Activated CD8-positive, alpha-beta T cell treated with anti-CD3 and anti-CD28 coated beads for 36 hours (primary cell): ENCODE measurements at regions not wholly inside any gene's neighbourhood (a gene's known extent, or its start where the extent isn't known, plus 50 kb on each side); places are given as distances from the start of the nearest gene placed in this dataset.
"Not testable (repeated sequence)": the region's sequence is repeated elsewhere in the genome, so short reads cannot be mapped to it uniquely, and the experiment has no call there.

Experiments used
- ATAC-seq: fragments of 200-7000 bp; cut with Tn5 transposase; one replicate; pipeline ENCODE4 v1.10.0; 2021; ENCODE audit warnings: mild to moderate bottlenecking, moderate library complexity
- CTCF ChIA-PET: fragments of 350-600 bp; sonication (Branson Sonifier 250); formaldehyde crosslinking; loops from one replicate; lab custom pipeline; 2021; ENCODE audit warnings: antibody characterized with exemption; lab: Charles Lee
- POLR2A ChIA-PET: fragments of 350-600 bp; sonication (Branson Sonifier 250); formaldehyde crosslinking; loops from one replicate; lab custom pipeline; 2021; ENCODE audit warnings: antibody characterized with exemption; lab: Charles Lee
- DNase-seq: peaks from one replicate; pipeline ENCODE4 v3.0.0-alpha.2; 2020
- H3K27ac Mint-ChIP-seq: one replicate; pipeline ENCODE4 v1.8.0; 2021; ENCODE audit warnings: mild to moderate bottlenecking, mixed read lengths
- H3K27me3 Mint-ChIP-seq: one replicate; pipeline ENCODE4 v1.8.0; 2021; ENCODE audit warnings: mixed read lengths
- H3K36me3 Mint-ChIP-seq: one replicate; pipeline ENCODE4 v1.8.0; 2021; ENCODE audit warnings: low read depth, mixed read lengths
- H3K4me1 Mint-ChIP-seq: one replicate; pipeline ENCODE4 v1.8.0; 2021; ENCODE audit warnings: low read depth, mixed read lengths
- H3K4me3 Mint-ChIP-seq: one replicate; pipeline ENCODE4 v1.8.0; 2021; ENCODE audit warnings: mild to moderate bottlenecking, moderate library complexity, mixed read lengths
- H3K9me3 Mint-ChIP-seq: one replicate; pipeline ENCODE4 v1.8.0; 2021; ENCODE audit warnings: mixed read lengths
- intact Hi-C: fragments of 100-400 bp; cut with micrococcal nuclease; formaldehyde crosslinking; loops from one replicate; pipeline ENCODE4 v1.10.0; 2022
- TF ChIP-seq, protein P1 (sequence below): fragments of 200-600 bp; IDR thresholded peaks from one replicate; pipeline ENCODE4 v1.8.0; 2022; ENCODE audit warnings: antibody characterized with exemption, mild to moderate bottlenecking

DNA sequence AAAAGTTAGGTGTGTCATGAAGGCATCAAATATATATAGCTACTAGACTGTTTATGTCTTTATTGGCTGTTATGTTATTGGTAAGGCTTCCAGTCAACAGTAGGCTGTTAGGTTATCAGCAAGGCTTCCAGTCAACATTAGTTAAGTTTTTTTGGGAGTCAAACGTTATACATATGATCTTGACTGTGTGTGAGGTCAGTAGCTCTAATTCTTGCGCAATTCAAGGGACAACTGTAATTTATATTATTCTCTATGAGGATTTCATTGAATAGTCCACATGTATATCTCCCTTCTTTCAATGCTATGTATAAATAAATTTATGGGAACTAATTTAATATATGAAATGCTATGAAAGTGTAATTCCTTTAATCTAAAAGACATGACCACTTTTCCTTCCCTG is 757.5 kb upstream of the TMEFF2 start:
- Mint-ChIP-seq H3K36me3 (no peaks in the 10 kb centered on the region), H3K27ac (no peak overlapping the region), H3K27me3 (no peaks in the 10 kb centered on the region), H3K9me3 (no peaks in the 10 kb centered on the region), H3K4me1 (no peaks in the 10 kb centered on the region), H3K4me3 (no peak overlapping the region)
- TF ChIP-seq, protein P1, sequence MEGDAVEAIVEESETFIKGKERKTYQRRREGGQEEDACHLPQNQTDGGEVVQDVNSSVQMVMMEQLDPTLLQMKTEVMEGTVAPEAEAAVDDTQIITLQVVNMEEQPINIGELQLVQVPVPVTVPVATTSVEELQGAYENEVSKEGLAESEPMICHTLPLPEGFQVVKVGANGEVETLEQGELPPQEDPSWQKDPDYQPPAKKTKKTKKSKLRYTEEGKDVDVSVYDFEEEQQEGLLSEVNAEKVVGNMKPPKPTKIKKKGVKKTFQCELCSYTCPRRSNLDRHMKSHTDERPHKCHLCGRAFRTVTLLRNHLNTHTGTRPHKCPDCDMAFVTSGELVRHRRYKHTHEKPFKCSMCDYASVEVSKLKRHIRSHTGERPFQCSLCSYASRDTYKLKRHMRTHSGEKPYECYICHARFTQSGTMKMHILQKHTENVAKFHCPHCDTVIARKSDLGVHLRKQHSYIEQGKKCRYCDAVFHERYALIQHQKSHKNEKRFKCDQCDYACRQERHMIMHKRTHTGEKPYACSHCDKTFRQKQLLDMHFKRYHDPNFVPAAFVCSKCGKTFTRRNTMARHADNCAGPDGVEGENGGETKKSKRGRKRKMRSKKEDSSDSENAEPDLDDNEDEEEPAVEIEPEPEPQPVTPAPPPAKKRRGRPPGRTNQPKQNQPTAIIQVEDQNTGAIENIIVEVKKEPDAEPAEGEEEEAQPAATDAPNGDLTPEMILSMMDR, result no peak
- CTCF ChIA-PET, result no interaction called here
- ATAC-seq (no peak), DNase-seq (no peak)
- POLR2A ChIA-PET, result no interaction called here
- intact Hi-C loops, result no loop called here

DNA sequence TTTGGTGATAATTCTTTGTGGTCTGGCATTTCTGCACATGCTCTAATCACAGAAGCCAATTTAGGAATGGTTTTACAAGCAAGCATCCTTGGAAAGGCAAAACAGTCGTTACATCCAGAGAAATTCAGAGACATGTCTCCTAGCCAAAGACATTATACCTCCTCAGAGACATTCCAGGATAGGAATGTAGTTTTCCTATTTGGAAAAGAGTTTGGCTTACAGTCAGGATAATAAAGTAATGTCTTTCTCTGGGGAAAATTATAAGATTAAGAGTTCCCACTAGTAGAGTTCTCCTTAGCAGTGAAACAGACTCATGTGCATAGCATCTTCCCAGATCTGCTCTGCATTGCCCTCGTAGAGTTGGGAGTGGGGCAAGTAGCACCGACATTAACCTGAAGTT is 753.6 kb upstream of the TMEFF2 start:
- no peak for DNase-seq
- ATAC-seq, result no peak
- Mint-ChIP-seq H3K27ac (no peak overlapping the region), H3K36me3 (no peaks in the 10 kb centered on the region), H3K4me3 (no peak overlapping the region), H3K27me3 (no peaks in the 10 kb centered on the region), H3K4me1 (no peaks in the 10 kb centered on the region), H3K9me3 (no peaks in the 10 kb centered on the region)
- POLR2A ChIA-PET, result no interaction called here
- CTCF ChIA-PET, result no interaction called here
- TF ChIP-seq, protein P1, result no peak
- intact Hi-C loops, result no loop called here

DNA sequence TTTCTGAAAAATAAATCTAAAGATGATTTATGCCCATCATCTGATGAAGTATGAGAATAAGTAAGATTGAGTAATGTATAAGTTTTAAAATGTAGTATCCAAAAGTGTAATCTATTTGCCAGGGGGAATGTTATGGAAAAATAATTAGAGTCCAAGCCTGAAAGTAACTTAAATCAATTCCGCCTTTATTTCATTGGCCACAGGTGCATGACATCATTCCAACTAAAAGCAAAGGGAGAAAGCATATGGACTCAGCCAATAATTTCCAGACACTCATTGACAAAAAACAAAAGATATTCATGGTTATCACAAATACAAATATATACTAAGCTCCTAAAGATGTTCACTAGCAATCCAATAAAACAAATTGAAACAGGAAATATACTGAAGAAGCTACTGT is 752.6 kb upstream of the TMEFF2 start:
- H3K9me3 Mint-ChIP-seq, result no peaks in the 10 kb centered on the region
- no peak for DNase-seq
- no peak overlapping the region for H3K4me3 Mint-ChIP-seq
- TF ChIP-seq, protein P1, result no peak
- no peaks in the 10 kb centered on the region for H3K36me3 Mint-ChIP-seq
- intact Hi-C loops, result no loop called here
- CTCF ChIA-PET, result interaction anchor here (0.6 kb wide), 1 partner anchor 455 kb away, joined by 3 read pairs; no protein-coding TSS in a partner anchor
- H3K4me1 Mint-ChIP-seq, result no peaks in the 10 kb centered on the region
- no peaks in the 10 kb centered on the region for H3K27me3 Mint-ChIP-seq
- ATAC-seq, result no peak
- POLR2A ChIA-PET, result no interaction called here
- H3K27ac Mint-ChIP-seq, result no peak overlapping the region

DNA sequence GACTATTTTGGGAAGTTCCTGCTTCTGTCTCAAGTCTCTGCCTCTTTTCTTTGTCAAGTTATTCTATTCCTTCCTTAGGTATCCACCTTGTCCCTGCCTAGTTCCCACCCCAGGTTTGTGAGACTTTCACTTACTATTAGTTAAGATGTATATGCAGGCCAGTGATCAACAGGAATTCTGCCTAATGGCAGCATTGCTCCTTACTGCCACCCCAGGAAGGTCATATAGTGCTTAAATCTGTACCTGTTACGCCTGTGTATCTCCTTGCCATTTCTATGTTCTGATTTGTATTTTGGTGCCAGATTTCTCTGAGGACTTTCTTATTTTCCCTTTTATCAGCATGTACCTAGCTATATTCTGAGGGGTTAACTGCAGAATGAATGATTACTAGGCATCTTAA is 746.0 kb upstream of the TMEFF2 start:
- POLR2A ChIA-PET, result no interaction called here
- Mint-ChIP-seq H3K27me3 (no peaks in the 10 kb centered on the region), H3K4me3 (no peak overlapping the region), H3K36me3 (no peaks in the 10 kb centered on the region), H3K9me3 (peaks cover 2% of the 10 kb centered on the region), H3K4me1 (no peaks in the 10 kb centered on the region), H3K27ac (no peak overlapping the region)
- ATAC-seq (no peak), DNase-seq (no peak)
- intact Hi-C loops, result no loop called here
- CTCF ChIA-PET, result no interaction called here
- TF ChIP-seq, protein P1, result no peak

DNA sequence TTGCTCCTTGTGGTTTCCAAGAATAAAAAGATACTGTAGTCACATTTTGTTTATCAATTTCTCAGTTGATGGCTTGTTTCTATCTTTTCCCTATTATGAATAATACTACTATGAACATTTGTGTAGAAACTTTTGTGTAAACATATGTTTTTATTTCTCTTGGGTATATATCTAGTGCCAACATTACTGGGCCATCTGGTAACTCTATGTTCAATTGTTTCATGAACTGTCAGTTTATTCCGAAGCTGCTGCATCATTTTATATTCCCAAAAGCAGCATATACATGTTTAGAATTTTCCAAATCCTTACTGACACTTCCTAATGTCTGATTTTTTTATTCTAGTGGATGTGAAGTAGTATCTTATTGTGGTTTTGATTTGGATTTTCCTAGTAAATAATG is 737.6 kb upstream of the TMEFF2 start:
- H3K9me3 Mint-ChIP-seq, result peaks cover 4% of the 10 kb centered on the region
- no peaks in the 10 kb centered on the region for H3K36me3 Mint-ChIP-seq
- DNase-seq, result no peak
- TF ChIP-seq, protein P1, result no peak
- ATAC-seq, result no peak
- no peaks in the 10 kb centered on the region for H3K27me3 Mint-ChIP-seq
- ChIA-PET CTCF (no interaction called here), POLR2A (no interaction called here)
- H3K4me3 Mint-ChIP-seq, result no peak overlapping the region
- no peak overlapping the region for H3K27ac Mint-ChIP-seq
- no peaks in the 10 kb centered on the region for H3K4me1 Mint-ChIP-seq
- intact Hi-C loops, result no loop called here

DNA sequence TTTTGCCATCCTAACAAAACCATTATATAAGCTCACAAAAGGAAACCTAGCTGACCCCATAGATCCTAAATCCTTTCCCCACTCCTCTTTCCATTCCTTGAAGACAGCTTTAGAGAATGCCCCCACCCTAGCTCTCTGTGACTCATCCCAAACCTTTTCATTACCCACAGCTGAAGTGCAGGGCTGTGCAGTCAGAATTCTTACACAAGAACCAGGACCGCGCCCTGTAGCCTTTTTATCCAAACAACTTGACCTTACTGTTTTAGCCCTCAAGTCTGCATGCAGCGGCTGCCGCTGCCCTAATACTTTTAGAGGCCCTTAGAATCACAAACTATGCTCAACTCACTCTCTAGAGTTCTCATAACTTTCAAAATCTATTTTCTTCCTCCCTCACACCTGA is 726.9 kb upstream of the TMEFF2 start:
- H3K27me3 Mint-ChIP-seq, ATAC-seq, H3K4me1 Mint-ChIP-seq, H3K9me3 Mint-ChIP-seq, H3K27ac Mint-ChIP-seq, DNase-seq, H3K4me3 Mint-ChIP-seq, H3K36me3 Mint-ChIP-seq, CTCF ChIA-PET, intact Hi-C loops, POLR2A ChIA-PET: not testable (repeated sequence)
